ENCODE measurements at regions not wholly inside any gene's neighbourhood (a gene's known extent, or its start where the extent isn't known, plus 50 kb on each side); places are given as distances from the start of the nearest gene placed in this dataset.
A peak's percentile ranks its signal among the peaks of the same experiment; 100 is the strongest.

DNA sequence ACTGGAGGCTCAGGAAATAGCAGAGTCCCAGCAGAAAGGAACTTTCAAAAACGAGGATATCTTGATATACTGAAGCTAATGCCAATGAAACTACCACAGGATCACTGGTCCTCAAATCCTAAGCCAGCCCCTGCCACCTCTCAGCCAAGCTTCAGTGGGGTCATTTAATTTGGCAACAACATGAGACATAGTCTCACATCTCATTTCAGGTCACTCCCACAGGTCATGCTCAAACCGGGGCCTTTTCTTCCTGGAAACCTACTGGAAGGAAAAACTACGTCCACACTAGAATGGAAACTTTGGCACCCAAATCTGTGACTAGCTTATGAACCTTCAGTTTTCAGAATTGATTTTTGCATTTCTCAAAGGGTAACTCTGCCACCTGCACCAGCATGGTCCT lies 61.9 kb upstream of the CYP2D6 start:
- no peak for DNase-seq
- no peak overlapping the region for H3K4me3 ChIP-seq
- no peak for TF ChIP-seq EZH2phosphoT487 (IDR thresholded peaks at IDR 0.05; ENCODE audit: insufficient read depth, low read depth)
- TF ChIP-seq EZH2 (IDR thresholded peaks at IDR 0.05; ENCODE audit: insufficient read depth, poor library complexity, severe bottlenecking), result no peak
- no peaks in the 10 kb centered on the region for H3K9me2 ChIP-seq (ENCODE audit: insufficient read depth)
- peaks cover 98% of the 10 kb centered on the region for H3K79me2 ChIP-seq (ENCODE audit: insufficient read depth)
- no peaks in the 10 kb centered on the region for H3K27me3 ChIP-seq (replicated peaks; ENCODE audit: insufficient read depth)
- no peak overlapping the region for H2AFZ ChIP-seq
- H3K27ac ChIP-seq, result no peak overlapping the region
- no peaks in the 10 kb centered on the region for H3K9me3 ChIP-seq (ENCODE audit: low read depth)
- H3K4me2 ChIP-seq (ENCODE audit: unreplicated experiment), result no peak overlapping the region
- peaks cover 7% of the 10 kb centered on the region for H4K20me1 ChIP-seq (ENCODE audit: insufficient read depth)
- H3F3A ChIP-seq (ENCODE audit: insufficient read depth), result no peaks in the 10 kb centered on the region; the same call in 1 of the 2 replicates
- WGBS, 2 experiments (ENCODE audit: low coverage in 1 of 2, low lambda C conversion rate in 2 of 2, missing lambda C conversion rate in 2 of 2), result 85 to 89% methylated on average over 3 of the region's 3 CpGs
- no peak overlapping the region for H3K9ac ChIP-seq
- in situ Hi-C loops (cut with MboI), result no loop called here
- no peaks in the 10 kb centered on the region for H3K36me3 ChIP-seq (ENCODE audit: low read depth)
- peaks cover 7% of the 10 kb centered on the region; the same call in 1 of the 2 replicates for H3K4me1 ChIP-seq (ENCODE audit: insufficient read depth)

GRCh38 chr22:42190274-42190673 lies 59.7 kb upstream of the CYP2D6 start:
- Histone ChIP-seq H3K4me2 (ENCODE audit: unreplicated experiment) (no peak overlapping the region), H3K9me3 (ENCODE audit: low read depth) (no peaks in the 10 kb centered on the region), H3K9ac (no peak overlapping the region), H3K79me2 (ENCODE audit: insufficient read depth) (peaks cover 95% of the 10 kb centered on the region), H3K4me3 (no peak overlapping the region), H3K27ac (no peak overlapping the region), H4K20me1 (ENCODE audit: insufficient read depth) (peaks cover 7% of the 10 kb centered on the region), H3K9me2 (ENCODE audit: insufficient read depth) (no peaks in the 10 kb centered on the region), H3K27me3 (replicated peaks; ENCODE audit: insufficient read depth) (no peaks in the 10 kb centered on the region), H3K4me1 (ENCODE audit: insufficient read depth) (peaks cover 7% of the 10 kb centered on the region; the same call in 1 of the 2 replicates), H3F3A (ENCODE audit: insufficient read depth) (no peaks in the 10 kb centered on the region; the same call in 1 of the 2 replicates), H3K36me3 (ENCODE audit: low read depth) (no peaks in the 10 kb centered on the region), H2AFZ (no peak overlapping the region)
- in situ Hi-C loops (cut with MboI), result no loop called here
- WGBS, 2 experiments (ENCODE audit: low coverage in 1 of 2, low lambda C conversion rate in 2 of 2, missing lambda C conversion rate in 2 of 2), result 88 to 96% methylated on average over 1 of the region's 1 CpG
- TF ChIP-seq EZH2 (IDR thresholded peaks at IDR 0.05; ENCODE audit: insufficient read depth, poor library complexity, severe bottlenecking) (no peak), EZH2phosphoT487 (IDR thresholded peaks at IDR 0.05; ENCODE audit: insufficient read depth, low read depth) (no peak)
- DNase-seq, result no peak

DNA sequence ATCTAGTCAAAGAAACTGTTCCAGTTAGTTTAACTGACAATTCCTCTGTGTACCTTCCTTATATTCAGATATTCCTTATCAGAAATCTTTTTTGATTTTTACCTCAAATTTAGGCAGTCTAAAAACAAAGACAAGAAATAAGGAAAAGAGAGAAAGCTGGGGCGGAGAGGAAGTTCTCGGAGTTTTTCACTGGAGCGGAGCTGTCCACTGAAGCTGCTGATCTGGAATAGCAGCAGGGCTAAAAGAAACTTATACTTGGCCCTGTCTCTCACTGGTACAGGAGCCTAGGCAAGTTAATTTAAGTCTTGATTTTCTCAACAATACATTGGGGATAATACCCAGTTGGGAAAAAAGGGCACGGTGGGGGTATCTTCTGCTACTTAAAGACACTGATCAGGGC lies 59.2 kb upstream of the CYP2D6 start:
- Histone ChIP-seq H3K4me2 (ENCODE audit: unreplicated experiment) (no peak overlapping the region), H3K36me3 (ENCODE audit: low read depth) (no peaks in the 10 kb centered on the region), H3K27me3 (replicated peaks; ENCODE audit: insufficient read depth) (no peaks in the 10 kb centered on the region), H3K9me3 (ENCODE audit: low read depth) (no peaks in the 10 kb centered on the region), H3K27ac (no peak overlapping the region), H4K20me1 (ENCODE audit: insufficient read depth) (peaks cover 7% of the 10 kb centered on the region), H3K79me2 (ENCODE audit: insufficient read depth) (peaks cover 94% of the 10 kb centered on the region), H3K9ac (no peak overlapping the region), H3K4me1 (ENCODE audit: insufficient read depth) (peaks cover 7% of the 10 kb centered on the region; the same call in 1 of the 2 replicates), H3K9me2 (ENCODE audit: insufficient read depth) (no peaks in the 10 kb centered on the region), H3F3A (ENCODE audit: insufficient read depth) (no peaks in the 10 kb centered on the region; the same call in 1 of the 2 replicates), H3K4me3 (no peak overlapping the region), H2AFZ (no peak overlapping the region)
- no peak for DNase-seq
- in situ Hi-C loops (cut with MboI), result no loop called here
- TF ChIP-seq EZH2 (IDR thresholded peaks at IDR 0.05; ENCODE audit: insufficient read depth, poor library complexity, severe bottlenecking), result no peak
- no peak for TF ChIP-seq EZH2phosphoT487 (IDR thresholded peaks at IDR 0.05; ENCODE audit: insufficient read depth, low read depth)
- WGBS, 2 experiments (ENCODE audit: low coverage in 1 of 2, low lambda C conversion rate in 2 of 2, missing lambda C conversion rate in 2 of 2), result 95 to 98% methylated on average over 4 of the region's 4 CpGs

DNA sequence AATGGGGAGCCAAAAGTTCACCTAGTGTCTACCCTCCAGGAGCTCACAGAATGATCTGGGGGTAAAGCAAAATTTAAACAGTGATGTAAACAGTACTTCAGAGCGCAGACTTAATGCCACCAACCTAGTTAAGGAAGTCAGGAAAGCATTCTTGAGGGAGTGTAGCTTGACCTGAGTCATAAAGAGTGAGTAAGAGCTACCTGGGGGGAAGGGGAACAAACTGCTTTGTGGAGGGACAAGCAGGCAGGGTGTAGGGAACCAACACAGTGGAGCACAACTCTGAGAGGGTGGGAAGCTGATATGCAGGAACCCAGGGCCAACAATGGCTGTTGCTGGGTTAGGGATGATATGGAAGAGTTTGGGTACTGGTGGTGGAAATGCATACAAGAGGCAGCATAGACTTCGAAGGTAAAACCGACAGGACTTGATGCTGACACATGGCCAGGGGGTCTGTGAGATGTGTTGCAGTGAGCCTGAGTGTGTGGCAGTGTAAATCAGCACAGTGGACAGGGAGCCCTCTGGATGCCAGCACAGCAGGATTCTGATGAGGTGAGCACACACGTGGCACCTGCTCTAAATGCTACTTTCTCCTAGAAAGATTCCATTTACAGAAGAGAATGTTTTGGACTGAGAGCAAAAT lies 58.3 kb upstream of the CYP2D6 start:
- WGBS, 2 experiments (ENCODE audit: low coverage in 1 of 2, low lambda C conversion rate in 2 of 2, missing lambda C conversion rate in 2 of 2), result 73 to 89% methylated on average over 4 of the region's 4 CpGs
- DNase-seq, result peak; percentile 60
- Histone ChIP-seq H3K79me2 (ENCODE audit: insufficient read depth) (peaks cover 94% of the 10 kb centered on the region), H3K4me1 (ENCODE audit: insufficient read depth) (peaks cover 7% of the 10 kb centered on the region; the same call in 1 of the 2 replicates), H3K9ac (no peak overlapping the region), H3F3A (ENCODE audit: insufficient read depth) (no peaks in the 10 kb centered on the region; the same call in 1 of the 2 replicates), H3K4me2 (ENCODE audit: unreplicated experiment) (peak overlapping the region; percentile 27), H3K4me3 (no peak overlapping the region), H4K20me1 (ENCODE audit: insufficient read depth) (peaks cover 7% of the 10 kb centered on the region; the same call in 1 of the 2 replicates), H3K9me2 (ENCODE audit: insufficient read depth) (no peaks in the 10 kb centered on the region), H2AFZ (no peak overlapping the region), H3K27me3 (replicated peaks; ENCODE audit: insufficient read depth) (no peaks in the 10 kb centered on the region), H3K36me3 (ENCODE audit: low read depth) (no peaks in the 10 kb centered on the region), H3K9me3 (ENCODE audit: low read depth) (no peaks in the 10 kb centered on the region), H3K27ac (no peak overlapping the region)
- TF ChIP-seq EZH2 (IDR thresholded peaks at IDR 0.05; ENCODE audit: insufficient read depth, poor library complexity, severe bottlenecking) (no peak), EZH2phosphoT487 (IDR thresholded peaks at IDR 0.05; ENCODE audit: insufficient read depth, low read depth) (no peak)
- in situ Hi-C loops (cut with MboI), result no loop called here

All from GM23248 (cell line).